Stimulated activated CD4-positive, alpha-beta T cell treated with anti-CD3 and anti-CD28 coated beads, Interleukin-2, amount 100 ng/mL, for 48 hours (primary cell): ENCODE measurements at regions not wholly inside any gene's neighbourhood (a gene's known extent, or its start where the extent isn't known, plus 50 kb on each side); places are given as distances from the start of the nearest gene placed in this dataset.
"Not testable (repeated sequence)": the region's sequence is repeated elsewhere in the genome, so short reads cannot be mapped to it uniquely, and the experiment has no call there.

Experiments
- DNase-seq, 2 donors: peaks; one replicate each; pipeline ENCODE4 v3.0.0-alpha.2; 2020

- no peak for DNase-seq
Measured at GRCh38 chr2:21353879-21354679, 230.3 kb downstream of the TDRD15 start.

GRCh38 chr2:21356086-21356856 is 232.5 kb downstream of the TDRD15 start:
- no peak for DNase-seq

GRCh38 chr2:21356857-21357255 is 233.1 kb downstream of the TDRD15 start:
- no peak for DNase-seq

GRCh38 chr2:21358976-21359375 is 235.2 kb downstream of the TDRD15 start:
- no peak for DNase-seq

- DNase-seq: no peak
Measured at GRCh38 chr2:21361384-21361783, 237.6 kb downstream of the TDRD15 start.

- DNase-seq: no peak
Measured at GRCh38 chr2:21361957-21362486, 238.3 kb downstream of the TDRD15 start.

- no peak for DNase-seq
Measured at GRCh38 chr2:21363364-21363763, 239.6 kb downstream of the TDRD15 start.

- no peak for DNase-seq
Measured at GRCh38 chr2:21367421-21367820, 243.7 kb downstream of the TDRD15 start.

GRCh38 chr2:21369787-21370186 is 246.0 kb downstream of the TDRD15 start:
- no peak for DNase-seq

GRCh38 chr2:21371499-21372003 is 247.8 kb downstream of the TDRD15 start:
- DNase-seq: no peak

GRCh38 chr2:21372654-21373053 is 248.9 kb downstream of the TDRD15 start:
- DNase-seq: no peak

- no peak for DNase-seq
Measured at GRCh38 chr2:21376864-21377263, 253.1 kb downstream of the TDRD15 start.

- no peak for DNase-seq
Measured at GRCh38 chr2:21379140-21379539, 255.4 kb downstream of the TDRD15 start.

- not testable (repeated sequence) for DNase-seq
Measured at GRCh38 chr2:21379668-21380067, 255.9 kb downstream of the TDRD15 start.

- DNase-seq: no peak
Measured at GRCh38 chr2:21381421-21381820, 257.7 kb downstream of the TDRD15 start.

GRCh38 chr2:21382701-21383520 is 259.1 kb downstream of the TDRD15 start:
- DNase-seq: no peak

GRCh38 chr2:21386666-21387065 is 262.9 kb downstream of the TDRD15 start:
- DNase-seq: no peak

- DNase-seq: no peak
Measured at GRCh38 chr2:21392649-21393048, 268.9 kb downstream of the TDRD15 start.

- no peak for DNase-seq
Measured at GRCh38 chr2:21393173-21393572, 269.4 kb downstream of the TDRD15 start.

GRCh38 chr2:21395366-21395765 is 271.6 kb downstream of the TDRD15 start:
- DNase-seq: no peak

- no peak for DNase-seq
Measured at GRCh38 chr2:21396252-21396651, 272.5 kb downstream of the TDRD15 start.

GRCh38 chr2:21401022-21401698 is 277.4 kb downstream of the TDRD15 start:
- DNase-seq: no peak
